Heart left ventricle (tissue), 13 donors: ENCODE measurements at regions not wholly inside any gene's neighbourhood (a gene's known extent, or its start where the extent isn't known, plus 50 kb on each side); places are given as distances from the start of the nearest gene placed in this dataset.

Experiments used
- CTCF ChIP-seq, 12 donors: fragments of 200-600 bp; sonication (generic) in 4 of 12; IDR thresholded peaks; one replicate each; pipeline versions ENCODE4 v1.5.0 to v1.8.0; 2018 to 2022; ENCODE audit warnings: antibody characterized with exemption in 12 of 12, mild to moderate bottlenecking in 5 of 12
- POLR2A ChIP-seq, 2 donors: fragments of 450-650 bp; IDR thresholded peaks; one replicate each; pipeline ENCODE4 v1.6.1; 2017; ENCODE audit warnings: antibody characterized with exemption in 2 of 2, mild to moderate bottlenecking in 2 of 2, moderate library complexity in 2 of 2
- donor health status: ischemic (EF 13 %, LVEDD 7.1; RV severe dilation, severe dysfunction).
- donor health status: DM: no; HTN: yes; CAD: no.
- donor health status: DM: no; HTN: no; CAD: no.
- donor health status: ischemic (EF 25% LVEDD 6.9; RV normal size, moderate dysfunction).
- donor health status: ischemic (EF 25% LVEDD 5.7; RV mildly dilated, moderate dysfunction).
- donor health status: ischemic (EF 35%, LVEDD 5.7; RV mildly dilated, moderate dysfunction).
- donor health status: nonischemic (EF 11% LVEDD 7.7; RV severe dilation, severe dysfunction).
- donor health status: DM: yes; HTN: yes; CAD: no.
- donor health status: PGD.
- donor health status: ischemic (EF 29% LVEDD 5.4; RV normal size, mild dysfunction).
- donor health status: nonischemic (EF 23%, LVEDD 6.1; RV moderate dilation, normal function).

DNA sequence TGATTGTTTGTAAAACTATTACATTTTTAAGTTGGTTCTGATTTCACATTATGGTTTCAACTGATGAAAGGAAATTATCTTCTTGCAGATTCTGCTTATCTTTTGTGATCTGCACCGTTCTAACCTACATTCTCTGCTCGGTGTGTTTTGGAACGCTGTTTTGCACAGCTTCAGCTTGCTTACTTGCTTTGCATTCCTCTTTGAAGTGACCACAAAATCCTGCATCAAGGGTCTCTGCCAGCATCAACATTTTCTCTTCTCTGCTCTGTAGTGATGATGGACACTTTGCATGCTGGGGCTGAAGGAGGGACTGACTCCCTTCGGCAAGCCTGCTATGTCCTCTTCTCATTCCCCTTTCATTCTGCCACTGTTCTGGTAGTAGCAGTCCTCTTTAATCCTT is 485.2 kb downstream of the FBXO15 start:
- no peak for TF ChIP-seq CTCF (IDR thresholded peaks at IDR 0.05)
- no peak for TF ChIP-seq POLR2A (IDR thresholded peaks at IDR 0.05)
